K562 (cell line): ENCODE measurements at regions not wholly inside any gene's neighbourhood (a gene's known extent, or its start where the extent isn't known, plus 50 kb on each side); places are given as distances from the start of the nearest gene placed in this dataset.

Experiments
- C11orf30 ChIP-seq: fragments of 450-650 bp; IDR thresholded peaks from 2 replicates; pipeline ENCODE4 v1.6.1; 2016; ENCODE audit warnings: low read depth, mild to moderate bottlenecking
- DNMT1 ChIP-seq: fragments of 450-650 bp; IDR thresholded peaks from 2 replicates; pipeline ENCODE4 v1.6.1; 2016; ENCODE audit warnings: antibody characterized with exemption, mild to moderate bottlenecking
- ESRRA ChIP-seq: fragments of 450-650 bp; IDR thresholded peaks from 2 replicates; pipeline ENCODE4 v1.6.1; 2014; ENCODE audit warnings: low read depth, mild to moderate bottlenecking, moderate library complexity, borderline replicate concordance
- HDAC1 ChIP-seq, 2 experiments: fragments of 450-650 bp; IDR thresholded peaks; 2 replicates each; pipeline ENCODE4 v1.6.1; 2016 to 2017; ENCODE audit warnings: inconsistent platforms in 1 of 2, mild to moderate bottlenecking in 1 of 2, moderate library complexity in 1 of 2
- HES1 ChIP-seq: fragments of 450-650 bp; IDR thresholded peaks from 2 replicates; pipeline ENCODE4 v1.6.1; 2016; ENCODE audit warnings: low read depth, mild to moderate bottlenecking, moderate library complexity
- PATZ1 ChIP-seq: fragments of 250-450 bp; sonication (Bioruptor Pico); IDR thresholded peaks from 2 replicates; pipeline ENCODE4 v1.5.0; 2020; ENCODE audit warnings: mild to moderate bottlenecking, borderline replicate concordance
- RHOXF2B ChIP-seq: fragments of 250-450 bp; sonication (Bioruptor Pico); conservative IDR thresholded peaks from 2 replicates; pipeline ENCODE4 v1.5.1; 2021
- TF ChIP-seq, protein P1 (sequence below), 2 experiments: fragments of 450-650 bp; formaldehyde crosslinking in 1 of 2; IDR thresholded peaks; 2 replicates each; pipeline versions ENCODE4 v1.4.0 to v1.6.1; 2014 to 2020; ENCODE audit warnings: mild to moderate bottlenecking in 2 of 2, borderline replicate concordance in 1 of 2, low read depth in 1 of 2
- TF ChIP-seq, protein P2 (sequence below): sonication (generic); formaldehyde crosslinking; IDR thresholded peaks from 2 replicates; pipeline ENCODE4 v1.8.1; 2023; ENCODE audit warnings: mild to moderate bottlenecking, missing genetic modification reagents, moderate library complexity

- no peak for TF ChIP-seq HES1
- TF ChIP-seq, protein P1, sequence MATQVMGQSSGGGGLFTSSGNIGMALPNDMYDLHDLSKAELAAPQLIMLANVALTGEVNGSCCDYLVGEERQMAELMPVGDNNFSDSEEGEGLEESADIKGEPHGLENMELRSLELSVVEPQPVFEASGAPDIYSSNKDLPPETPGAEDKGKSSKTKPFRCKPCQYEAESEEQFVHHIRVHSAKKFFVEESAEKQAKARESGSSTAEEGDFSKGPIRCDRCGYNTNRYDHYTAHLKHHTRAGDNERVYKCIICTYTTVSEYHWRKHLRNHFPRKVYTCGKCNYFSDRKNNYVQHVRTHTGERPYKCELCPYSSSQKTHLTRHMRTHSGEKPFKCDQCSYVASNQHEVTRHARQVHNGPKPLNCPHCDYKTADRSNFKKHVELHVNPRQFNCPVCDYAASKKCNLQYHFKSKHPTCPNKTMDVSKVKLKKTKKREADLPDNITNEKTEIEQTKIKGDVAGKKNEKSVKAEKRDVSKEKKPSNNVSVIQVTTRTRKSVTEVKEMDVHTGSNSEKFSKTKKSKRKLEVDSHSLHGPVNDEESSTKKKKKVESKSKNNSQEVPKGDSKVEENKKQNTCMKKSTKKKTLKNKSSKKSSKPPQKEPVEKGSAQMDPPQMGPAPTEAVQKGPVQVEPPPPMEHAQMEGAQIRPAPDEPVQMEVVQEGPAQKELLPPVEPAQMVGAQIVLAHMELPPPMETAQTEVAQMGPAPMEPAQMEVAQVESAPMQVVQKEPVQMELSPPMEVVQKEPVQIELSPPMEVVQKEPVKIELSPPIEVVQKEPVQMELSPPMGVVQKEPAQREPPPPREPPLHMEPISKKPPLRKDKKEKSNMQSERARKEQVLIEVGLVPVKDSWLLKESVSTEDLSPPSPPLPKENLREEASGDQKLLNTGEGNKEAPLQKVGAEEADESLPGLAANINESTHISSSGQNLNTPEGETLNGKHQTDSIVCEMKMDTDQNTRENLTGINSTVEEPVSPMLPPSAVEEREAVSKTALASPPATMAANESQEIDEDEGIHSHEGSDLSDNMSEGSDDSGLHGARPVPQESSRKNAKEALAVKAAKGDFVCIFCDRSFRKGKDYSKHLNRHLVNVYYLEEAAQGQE (IDR thresholded peaks at IDR 0.05; ENCODE audit: borderline replicate concordance), result no peak
- TF ChIP-seq, protein P1 (CRISPR knock-in tag; IDR thresholded peaks at IDR 0.05; ENCODE audit: low read depth), result no peak
- TF ChIP-seq HDAC1 (IDR thresholded peaks at IDR 0.05), result no peak
- no peak for TF ChIP-seq PATZ1 (CRISPR knock-in tag)
- TF ChIP-seq C11orf30, result no peak
- no peak for TF ChIP-seq DNMT1
- TF ChIP-seq ESRRA, result no peak
- TF ChIP-seq RHOXF2B (CRISPR knock-in tag), result no peak
- TF ChIP-seq, protein P2, sequence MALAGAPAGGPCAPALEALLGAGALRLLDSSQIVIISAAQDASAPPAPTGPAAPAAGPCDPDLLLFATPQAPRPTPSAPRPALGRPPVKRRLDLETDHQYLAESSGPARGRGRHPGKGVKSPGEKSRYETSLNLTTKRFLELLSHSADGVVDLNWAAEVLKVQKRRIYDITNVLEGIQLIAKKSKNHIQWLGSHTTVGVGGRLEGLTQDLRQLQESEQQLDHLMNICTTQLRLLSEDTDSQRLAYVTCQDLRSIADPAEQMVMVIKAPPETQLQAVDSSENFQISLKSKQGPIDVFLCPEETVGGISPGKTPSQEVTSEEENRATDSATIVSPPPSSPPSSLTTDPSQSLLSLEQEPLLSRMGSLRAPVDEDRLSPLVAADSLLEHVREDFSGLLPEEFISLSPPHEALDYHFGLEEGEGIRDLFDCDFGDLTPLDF, result no peak
These were observed 960.2 kb downstream of the CNTNAP5 start (continued) for GRCh38 chr2:124985270-124985669.
